ENCODE measurements at regions not wholly inside any gene's neighbourhood (a gene's known extent, or its start where the extent isn't known, plus 50 kb on each side); places are given as distances from the start of the nearest gene placed in this dataset.

GRCh38 chr10:88162852-88163251 lies 299.4 kb downstream of the PTEN start:
- ATAC-seq (ENCODE audit: low read depth), result no peak
- no peaks in the 10 kb centered on the region for H3K9me3 ChIP-seq (ENCODE audit: severe bottlenecking)
- DNase-seq (ENCODE audit: low spot score), result no peak
- no peak overlapping the region for H3K27ac ChIP-seq (ENCODE audit: poor library complexity, severe bottlenecking)
- peaks cover 14% of the 10 kb centered on the region for H3K4me1 ChIP-seq (ENCODE audit: insufficient read depth, poor library complexity, severe bottlenecking)
- no peaks in the 10 kb centered on the region for H3K36me3 ChIP-seq (ENCODE audit: low read depth)
- no peaks in the 10 kb centered on the region for H3K27me3 ChIP-seq (ENCODE audit: insufficient read depth, poor library complexity, severe bottlenecking)
- H3K4me3 ChIP-seq (ENCODE audit: severe bottlenecking), result no peak overlapping the region
- TF ChIP-seq CTCF (IDR thresholded peaks at IDR 0.05; ENCODE audit: poor library complexity, severe bottlenecking), result no peak

- Histone ChIP-seq H3K27ac (ENCODE audit: poor library complexity, severe bottlenecking) (no peak overlapping the region), H3K4me3 (ENCODE audit: severe bottlenecking) (no peak overlapping the region), H3K27me3 (ENCODE audit: insufficient read depth, poor library complexity, severe bottlenecking) (no peaks in the 10 kb centered on the region), H3K4me1 (ENCODE audit: insufficient read depth, poor library complexity, severe bottlenecking) (peaks cover 7% of the 10 kb centered on the region), H3K36me3 (ENCODE audit: low read depth) (no peaks in the 10 kb centered on the region), H3K9me3 (ENCODE audit: severe bottlenecking) (no peaks in the 10 kb centered on the region)
- ATAC-seq (ENCODE audit: low read depth) (no peak), DNase-seq (ENCODE audit: low spot score) (no peak)
- TF ChIP-seq CTCF (IDR thresholded peaks at IDR 0.05; ENCODE audit: poor library complexity, severe bottlenecking), result no peak
Measured at GRCh38 chr10:88163572-88163971, 300.1 kb downstream of the PTEN start.

- DNase-seq (ENCODE audit: low spot score) (no peak), ATAC-seq (ENCODE audit: low read depth) (no peak)
- Histone ChIP-seq H3K4me3 (ENCODE audit: severe bottlenecking) (no peak overlapping the region), H3K4me1 (ENCODE audit: insufficient read depth, poor library complexity, severe bottlenecking) (no peaks in the 10 kb centered on the region), H3K27me3 (ENCODE audit: insufficient read depth, poor library complexity, severe bottlenecking) (no peaks in the 10 kb centered on the region), H3K36me3 (ENCODE audit: low read depth) (no peaks in the 10 kb centered on the region), H3K27ac (ENCODE audit: poor library complexity, severe bottlenecking) (no peak overlapping the region), H3K9me3 (ENCODE audit: severe bottlenecking) (no peaks in the 10 kb centered on the region)
- TF ChIP-seq CTCF (IDR thresholded peaks at IDR 0.05; ENCODE audit: poor library complexity, severe bottlenecking), result no peak
Measured at GRCh38 chr10:88164471-88164870, 301.0 kb downstream of the PTEN start.

- Histone ChIP-seq H3K9me3 (ENCODE audit: severe bottlenecking) (no peaks in the 10 kb centered on the region), H3K4me3 (ENCODE audit: severe bottlenecking) (no peak overlapping the region), H3K36me3 (ENCODE audit: low read depth) (no peaks in the 10 kb centered on the region), H3K27me3 (ENCODE audit: insufficient read depth, poor library complexity, severe bottlenecking) (no peaks in the 10 kb centered on the region), H3K27ac (ENCODE audit: poor library complexity, severe bottlenecking) (no peak overlapping the region), H3K4me1 (ENCODE audit: insufficient read depth, poor library complexity, severe bottlenecking) (no peaks in the 10 kb centered on the region)
- no peak for TF ChIP-seq CTCF (IDR thresholded peaks at IDR 0.05; ENCODE audit: poor library complexity, severe bottlenecking)
- ATAC-seq (ENCODE audit: low read depth), result no peak
- DNase-seq (ENCODE audit: low spot score), result no peak
Measured at GRCh38 chr10:88165849-88166271, 302.4 kb downstream of the PTEN start.

GRCh38 chr10:88168171-88169036 lies 305.0 kb downstream of the PTEN start:
- Histone ChIP-seq H3K36me3 (ENCODE audit: low read depth) (no peaks in the 10 kb centered on the region), H3K27me3 (ENCODE audit: insufficient read depth, poor library complexity, severe bottlenecking) (no peaks in the 10 kb centered on the region), H3K4me3 (ENCODE audit: severe bottlenecking) (no peak overlapping the region), H3K27ac (ENCODE audit: poor library complexity, severe bottlenecking) (no peak overlapping the region), H3K9me3 (ENCODE audit: severe bottlenecking) (no peaks in the 10 kb centered on the region), H3K4me1 (ENCODE audit: insufficient read depth, poor library complexity, severe bottlenecking) (no peaks in the 10 kb centered on the region)
- DNase-seq (ENCODE audit: low spot score), result no peak
- no peak for ATAC-seq (ENCODE audit: low read depth)
- TF ChIP-seq CTCF (IDR thresholded peaks at IDR 0.05; ENCODE audit: poor library complexity, severe bottlenecking), result no peak

Data from RWPE2 (cell line).